Suprapubic skin (tissue), 4 donors: ENCODE measurements at regions not wholly inside any gene's neighbourhood (a gene's known extent, or its start where the extent isn't known, plus 50 kb on each side); places are given as distances from the start of the nearest gene placed in this dataset.

Experiments used
- DNase-seq, 2 donors: peaks; one replicate each; pipeline ENCODE4 v3.0.0-alpha.2; 2019; ENCODE audit warnings: low spot score in 2 of 2
- H3K27ac ChIP-seq: fragments of 200-600 bp; sonication (generic); one replicate; pipeline ENCODE4 v1.5.1; 2019
- H3K27me3 ChIP-seq: fragments of 200-600 bp; sonication (generic); one replicate; pipeline ENCODE4 v1.5.1; 2019
- H3K36me3 ChIP-seq: fragments of 200-600 bp; sonication (generic); one replicate; pipeline ENCODE4 v1.5.1; 2019
- H3K4me1 ChIP-seq: fragments of 200-600 bp; sonication (generic); one replicate; pipeline ENCODE4 v1.5.1; 2019
- H3K4me3 ChIP-seq: fragments of 200-600 bp; sonication (generic); one replicate; pipeline ENCODE4 v1.5.1; 2019; ENCODE audit warnings: mild to moderate bottlenecking
- H3K9me3 ChIP-seq: fragments of 200-600 bp; sonication (generic); one replicate; pipeline ENCODE4 v1.5.1; 2019
- EP300 ChIP-seq: sonication (generic); formaldehyde crosslinking; IDR thresholded peaks from one replicate; pipeline ENCODE4 v1.6.1; 2017; ENCODE audit warnings: antibody characterized with exemption
- POLR2A ChIP-seq, 2 donors: fragments of 450-650 bp; IDR thresholded peaks; one replicate each; pipeline ENCODE4 v1.6.1; 2017; ENCODE audit warnings: antibody characterized with exemption in 2 of 2, mild to moderate bottlenecking in 2 of 2, moderate library complexity in 2 of 2
- POLR2AphosphoS5 ChIP-seq, 3 donors: sonication (generic); formaldehyde crosslinking; IDR thresholded peaks; one replicate each; pipeline ENCODE4 v1.6.1; 2017; ENCODE audit warnings: antibody characterized with exemption in 3 of 3
- WGBS: methylation state at CpG from one replicate; pipeline ENCODE4 v1.1.5; 2018; 5-methylcytosine and 5-hydroxymethylcytosine counted together
- TF ChIP-seq, protein P1 (sequence below), 2 donors: fragments of 200-600 bp in 1 of 2; fragments of 450-650 bp in 1 of 2; sonication (generic) in 1 of 2; IDR thresholded peaks; one replicate each; pipeline ENCODE4 v1.5.1; 2016 to 2019; ENCODE audit warnings: antibody characterized with exemption in 2 of 2, mild to moderate bottlenecking in 1 of 2, moderate library complexity in 1 of 2

DNA sequence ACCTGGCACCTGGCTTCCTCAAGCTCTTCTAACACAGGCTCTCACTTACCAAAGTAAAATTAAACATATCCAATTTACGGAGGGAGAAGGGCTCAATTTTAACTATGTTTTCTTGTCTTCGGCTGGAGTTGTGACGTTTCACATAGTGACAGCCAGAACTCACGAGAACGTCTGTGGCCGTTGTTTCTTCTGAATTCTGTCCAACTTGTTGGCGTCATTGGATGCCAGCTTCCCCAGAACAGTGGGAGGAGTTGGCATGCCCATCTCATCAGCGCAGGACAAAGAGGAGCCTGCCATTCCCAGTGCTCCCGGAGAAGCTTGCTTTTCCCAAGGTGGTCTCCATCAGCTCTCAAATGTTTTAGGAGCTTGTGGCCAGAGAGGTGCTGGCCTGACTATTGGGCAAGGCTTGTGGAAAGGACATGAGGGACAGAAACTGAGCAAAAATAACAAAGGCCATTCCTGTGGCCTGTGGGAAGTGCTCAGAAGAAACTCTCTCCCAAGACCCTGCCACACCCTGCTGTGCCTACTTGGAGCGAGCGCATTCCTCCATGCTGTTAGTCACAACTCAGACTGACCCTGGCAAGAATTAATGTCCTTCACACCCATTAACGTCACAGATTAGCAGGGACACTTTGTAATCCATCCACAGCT, 265.4 kb upstream of the CDH4 start:
- Histone ChIP-seq H3K36me3 (no peaks in the 10 kb centered on the region), H3K4me3 (no peak overlapping the region), H3K9me3 (no peaks in the 10 kb centered on the region), H3K27me3 (peaks cover 4% of the 10 kb centered on the region), H3K4me1 (no peaks in the 10 kb centered on the region), H3K27ac (no peak overlapping the region)
- TF ChIP-seq POLR2AphosphoS5 (IDR thresholded peaks at IDR 0.05): no peak
- no peak for TF ChIP-seq POLR2A (IDR thresholded peaks at IDR 0.05)
- TF ChIP-seq, protein P1, sequence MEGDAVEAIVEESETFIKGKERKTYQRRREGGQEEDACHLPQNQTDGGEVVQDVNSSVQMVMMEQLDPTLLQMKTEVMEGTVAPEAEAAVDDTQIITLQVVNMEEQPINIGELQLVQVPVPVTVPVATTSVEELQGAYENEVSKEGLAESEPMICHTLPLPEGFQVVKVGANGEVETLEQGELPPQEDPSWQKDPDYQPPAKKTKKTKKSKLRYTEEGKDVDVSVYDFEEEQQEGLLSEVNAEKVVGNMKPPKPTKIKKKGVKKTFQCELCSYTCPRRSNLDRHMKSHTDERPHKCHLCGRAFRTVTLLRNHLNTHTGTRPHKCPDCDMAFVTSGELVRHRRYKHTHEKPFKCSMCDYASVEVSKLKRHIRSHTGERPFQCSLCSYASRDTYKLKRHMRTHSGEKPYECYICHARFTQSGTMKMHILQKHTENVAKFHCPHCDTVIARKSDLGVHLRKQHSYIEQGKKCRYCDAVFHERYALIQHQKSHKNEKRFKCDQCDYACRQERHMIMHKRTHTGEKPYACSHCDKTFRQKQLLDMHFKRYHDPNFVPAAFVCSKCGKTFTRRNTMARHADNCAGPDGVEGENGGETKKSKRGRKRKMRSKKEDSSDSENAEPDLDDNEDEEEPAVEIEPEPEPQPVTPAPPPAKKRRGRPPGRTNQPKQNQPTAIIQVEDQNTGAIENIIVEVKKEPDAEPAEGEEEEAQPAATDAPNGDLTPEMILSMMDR (IDR thresholded peaks at IDR 0.05): no peak
- no peak for TF ChIP-seq EP300
- DNase-seq: no peak
- WGBS: 66% methylated on average over 12 of the region's 12 CpGs

DNA sequence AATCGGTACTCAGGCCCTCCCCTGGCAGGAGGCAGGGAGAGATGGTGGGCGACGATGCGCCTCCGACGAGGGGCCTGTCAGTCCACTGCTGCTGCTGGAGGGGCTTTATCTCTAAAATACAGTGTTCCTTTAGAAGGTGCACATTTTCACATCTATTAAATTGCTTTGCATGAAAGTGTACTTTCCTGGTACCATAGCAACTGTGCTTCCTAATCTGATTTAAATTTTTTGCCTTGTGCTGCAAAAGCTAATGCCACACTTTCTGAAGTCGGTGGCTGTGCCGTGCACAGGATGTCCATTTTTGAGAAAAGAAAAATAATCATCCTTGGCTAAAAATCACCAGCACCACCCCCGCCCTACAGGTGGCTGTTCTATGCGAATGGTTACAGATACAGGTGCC, 262.0 kb upstream of the CDH4 start:
- Histone ChIP-seq H3K4me1 (no peaks in the 10 kb centered on the region), H3K27ac (no peak overlapping the region), H3K9me3 (no peaks in the 10 kb centered on the region), H3K27me3 (peaks cover 8% of the 10 kb centered on the region), H3K36me3 (no peaks in the 10 kb centered on the region), H3K4me3 (no peak overlapping the region)
- DNase-seq: no peak
- WGBS: 73% methylated on average over 10 of the region's 10 CpGs
- TF ChIP-seq POLR2A (IDR thresholded peaks at IDR 0.05) (no peak), EP300 (no peak), POLR2AphosphoS5 (IDR thresholded peaks at IDR 0.05) (no peak)
- TF ChIP-seq, protein P1 (IDR thresholded peaks at IDR 0.05): no peak

DNA sequence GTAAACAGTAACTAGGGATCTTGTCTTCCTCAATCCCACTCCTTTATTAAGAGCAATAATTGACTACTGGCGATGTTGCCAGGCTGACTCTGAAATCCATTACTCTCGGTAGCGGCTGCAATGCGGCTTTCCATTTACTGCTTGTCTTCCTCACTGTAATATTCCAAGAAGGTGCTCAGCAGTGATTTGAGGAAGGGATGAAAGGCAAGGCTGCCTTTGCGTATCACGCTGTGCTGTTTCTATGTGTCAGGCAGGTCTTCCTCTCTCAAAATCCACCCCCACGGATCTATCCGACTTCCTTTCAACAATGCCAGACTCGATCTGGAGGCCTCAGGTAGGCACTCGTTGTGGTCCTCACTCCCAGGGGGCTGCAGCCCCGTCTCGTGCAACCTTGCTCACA, 261.4 kb upstream of the CDH4 start:
- Histone ChIP-seq H3K36me3 (no peaks in the 10 kb centered on the region), H3K4me3 (no peak overlapping the region), H3K27ac (no peak overlapping the region), H3K27me3 (peaks cover 14% of the 10 kb centered on the region), H3K4me1 (no peaks in the 10 kb centered on the region), H3K9me3 (no peaks in the 10 kb centered on the region)
- no peak for DNase-seq
- WGBS: 76% methylated on average over 12 of the region's 12 CpGs
- TF ChIP-seq POLR2AphosphoS5 (IDR thresholded peaks at IDR 0.05) (no peak), EP300 (no peak), POLR2A (IDR thresholded peaks at IDR 0.05) (no peak)
- TF ChIP-seq, protein P1 (IDR thresholded peaks at IDR 0.05): no peak

DNA sequence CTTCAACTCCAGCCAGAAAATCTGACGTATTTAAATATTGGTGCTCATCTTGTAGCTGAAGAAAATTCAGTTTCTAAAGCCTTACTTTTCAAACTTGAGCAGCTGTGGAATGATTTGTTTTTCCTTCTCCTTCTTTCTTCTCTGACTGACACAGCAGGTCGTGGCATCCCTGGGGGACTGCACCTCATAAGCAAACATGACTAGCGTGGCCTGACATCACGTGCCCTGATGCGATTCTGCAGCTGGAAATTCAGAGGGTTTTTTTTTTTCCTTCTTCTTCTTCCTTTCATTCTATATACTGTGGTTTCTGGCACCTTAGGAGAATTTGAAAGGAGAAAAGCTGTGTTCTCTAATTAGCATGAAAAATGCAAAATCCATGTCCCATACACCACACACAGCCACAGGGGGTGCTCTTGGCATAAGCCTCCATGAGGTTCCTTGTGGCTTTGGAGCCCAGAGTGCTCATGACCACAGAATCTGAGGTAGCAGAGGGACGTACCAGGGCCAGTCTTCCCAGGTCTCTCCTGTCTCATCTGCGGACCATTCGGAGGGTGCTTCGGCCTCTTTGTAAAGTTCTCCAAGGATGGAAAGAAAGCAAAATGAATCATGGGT, 258.5 kb upstream of the CDH4 start:
- peaks cover 25% of the 10 kb centered on the region for H3K27me3 ChIP-seq
- no peaks in the 10 kb centered on the region for H3K9me3 ChIP-seq
- H3K27ac ChIP-seq: no peak overlapping the region
- no peak for DNase-seq
- TF ChIP-seq POLR2AphosphoS5 (IDR thresholded peaks at IDR 0.05): no peak
- TF ChIP-seq POLR2A (IDR thresholded peaks at IDR 0.05): no peak
- TF ChIP-seq, protein P1 (IDR thresholded peaks at IDR 0.05): no peak
- no peak for TF ChIP-seq EP300
- H3K4me3 ChIP-seq: no peak overlapping the region
- no peaks in the 10 kb centered on the region for H3K36me3 ChIP-seq
- no peaks in the 10 kb centered on the region for H3K4me1 ChIP-seq
- 68% methylated on average over 9 of the region's 9 CpGs for WGBS

DNA sequence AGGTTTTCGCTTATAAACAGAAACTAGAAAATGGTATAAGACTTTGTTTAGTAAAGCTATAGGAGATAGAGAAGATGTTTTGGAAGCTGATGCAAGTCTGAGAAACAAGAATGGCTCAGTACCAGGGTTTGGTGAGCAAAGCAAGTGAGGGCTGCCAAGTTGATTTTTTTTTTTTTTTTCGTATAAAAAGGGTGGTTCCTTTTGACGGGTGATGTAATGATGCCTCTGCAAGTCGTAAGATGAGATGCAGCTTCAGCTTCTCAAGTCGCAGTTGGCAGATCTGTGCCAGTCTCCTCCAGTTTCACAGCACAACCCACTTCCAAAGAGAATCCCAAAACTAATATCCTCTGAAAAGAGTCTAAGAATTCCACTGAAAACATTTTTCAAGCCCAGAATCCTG, 252.8 kb upstream of the CDH4 start:
- H3K36me3 ChIP-seq: no peaks in the 10 kb centered on the region
- H3K27me3 ChIP-seq: peaks cover 18% of the 10 kb centered on the region
- no peaks in the 10 kb centered on the region for H3K9me3 ChIP-seq
- WGBS: 44% methylated on average over 5 of the region's 5 CpGs
- no peak for TF ChIP-seq POLR2A (IDR thresholded peaks at IDR 0.05)
- TF ChIP-seq POLR2AphosphoS5 (IDR thresholded peaks at IDR 0.05): no peak
- no peak for TF ChIP-seq EP300
- TF ChIP-seq, protein P1 (IDR thresholded peaks at IDR 0.05): no peak
- no peak overlapping the region for H3K27ac ChIP-seq
- DNase-seq: no peak
- H3K4me3 ChIP-seq: no peak overlapping the region
- H3K4me1 ChIP-seq: no peaks in the 10 kb centered on the region
